HG03097 (cell line): ENCODE measurements at regions not wholly inside any gene's neighbourhood (a gene's known extent, or its start where the extent isn't known, plus 50 kb on each side); places are given as distances from the start of the nearest gene placed in this dataset.

ENCODE experiments used
- ATAC-seq: cut with Tn5 transposase; IDR thresholded peaks from one replicate; pipeline ENCODE4 v1.9.1; 2021; ENCODE audit not compliant: unreplicated experiment, low FRiP score

- ATAC-seq: no peak
Observed at GRCh38 chr4:13887010-13887409, 259.5 kb upstream of the BOD1L1 start.

- no peak for ATAC-seq
Observed at GRCh38 chr4:13888112-13888511, 260.6 kb upstream of the BOD1L1 start.

DNA sequence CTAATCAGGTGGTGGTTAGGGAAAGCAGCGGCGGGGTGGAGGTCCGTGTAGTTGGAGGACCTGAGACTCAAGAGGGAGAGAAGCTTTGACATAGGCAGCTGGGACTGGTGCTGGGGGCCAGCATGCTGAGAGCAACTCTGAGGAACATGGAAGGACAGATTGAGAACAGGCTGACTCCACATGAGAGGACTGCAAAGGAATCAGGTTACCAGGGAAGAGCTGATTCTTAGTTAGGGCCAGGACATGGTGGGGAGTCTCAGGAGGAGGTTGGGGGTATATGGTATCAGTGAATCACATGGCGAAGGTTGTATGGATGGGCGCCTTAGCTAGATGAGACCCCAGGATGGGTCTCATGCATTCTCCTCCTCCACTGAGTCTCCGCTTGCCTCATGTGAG is 264.0 kb upstream of the BOD1L1 start:
- no peak for ATAC-seq

GRCh38 chr4:13892739-13893105 is 265.2 kb upstream of the BOD1L1 start:
- no peak for ATAC-seq

GRCh38 chr4:13893211-13893610 is 265.7 kb upstream of the BOD1L1 start:
- ATAC-seq: no peak

DNA sequence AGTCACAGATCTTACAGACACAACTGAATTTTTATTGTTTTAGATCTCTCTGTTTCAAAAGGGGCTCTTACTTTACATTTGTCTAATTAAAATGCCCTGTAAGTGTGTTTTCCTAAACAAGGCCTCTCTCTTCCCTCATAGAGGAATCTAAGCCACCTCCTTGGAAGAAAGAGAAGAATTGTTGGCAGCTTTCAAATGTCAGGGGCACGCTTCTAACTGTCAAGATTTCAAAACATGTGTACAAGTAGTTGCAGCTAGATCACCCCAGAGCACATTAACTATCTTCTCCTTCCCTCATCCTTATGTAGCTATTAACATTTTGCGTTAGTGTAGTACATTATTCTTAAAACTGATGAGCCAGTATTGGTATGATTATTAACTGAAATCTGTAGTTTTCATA is 266.5 kb upstream of the BOD1L1 start:
- no peak for ATAC-seq

- ATAC-seq: no peak
Observed at GRCh38 chr4:13900780-13901179, 273.3 kb upstream of the BOD1L1 start.

DNA sequence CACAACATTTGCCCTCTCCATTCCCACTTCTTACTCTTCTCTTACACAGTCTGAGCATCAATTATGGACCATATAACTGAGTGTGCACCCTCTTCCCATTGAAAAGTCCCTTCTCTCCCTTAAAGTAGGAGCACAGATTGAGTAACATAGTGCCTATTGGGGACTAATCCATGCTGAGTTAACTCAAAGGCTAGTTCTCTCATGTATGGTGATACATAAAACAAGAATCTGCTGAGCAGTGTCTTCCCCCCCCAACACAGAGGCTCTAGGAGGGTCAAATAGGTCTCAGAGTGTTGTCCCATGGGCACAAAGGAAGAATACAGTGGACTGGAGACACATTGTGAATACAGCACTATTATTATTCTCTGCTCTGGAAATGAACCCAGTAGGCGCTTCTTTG is 274.6 kb upstream of the BOD1L1 start:
- ATAC-seq: no peak

GRCh38 chr4:13903061-13903460 is 275.5 kb upstream of the BOD1L1 start:
- ATAC-seq: no peak

- ATAC-seq: no peak
Observed at GRCh38 chr4:13903901-13904300, 276.4 kb upstream of the BOD1L1 start.

GRCh38 chr4:13905543-13905942 is 278.0 kb upstream of the BOD1L1 start:
- no peak for ATAC-seq

GRCh38 chr4:13906727-13907126 is 279.2 kb upstream of the BOD1L1 start:
- no peak for ATAC-seq

- ATAC-seq: no peak
Observed at GRCh38 chr4:13907255-13907751, 279.8 kb upstream of the BOD1L1 start.

DNA sequence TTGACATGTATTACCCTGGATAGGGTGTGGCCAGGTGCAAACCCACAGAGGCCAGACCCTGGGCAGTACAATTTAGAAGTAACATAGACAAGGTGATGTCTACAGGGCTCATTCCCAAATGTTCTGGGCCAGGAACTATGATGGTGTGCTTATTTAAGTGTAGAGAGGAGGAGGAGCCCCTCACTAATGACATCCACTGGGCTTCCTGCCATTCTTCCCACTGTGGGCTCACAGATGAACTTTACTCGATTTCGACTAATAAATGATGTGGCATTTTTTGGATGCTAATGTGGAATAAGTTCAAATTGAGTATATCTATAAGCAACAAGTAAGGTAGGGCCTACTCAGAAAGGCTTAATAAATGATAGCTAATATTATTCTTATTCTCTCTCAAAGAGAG is 280.9 kb upstream of the BOD1L1 start:
- ATAC-seq: no peak

GRCh38 chr4:13910556-13910955 is 283.0 kb upstream of the BOD1L1 start:
- ATAC-seq: no peak

DNA sequence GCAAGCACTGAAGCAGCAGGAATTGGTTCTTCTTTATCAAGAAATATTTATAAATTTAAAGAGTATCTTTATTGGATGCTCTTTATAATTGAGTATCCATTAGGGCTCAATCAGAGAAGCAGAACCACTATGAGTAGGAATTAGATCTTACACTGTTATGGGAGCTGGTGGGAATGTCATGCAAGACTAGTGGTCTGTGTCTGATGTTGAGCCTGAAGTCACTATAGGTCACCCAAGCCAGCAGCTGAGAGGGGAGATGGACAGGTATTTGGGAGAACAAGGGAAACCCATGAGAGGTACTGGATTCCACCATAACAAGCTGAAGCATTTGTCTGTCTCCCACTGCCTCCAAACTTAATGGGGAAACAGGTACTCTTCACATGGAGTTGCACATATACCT is 283.7 kb upstream of the BOD1L1 start:
- no peak for ATAC-seq

DNA sequence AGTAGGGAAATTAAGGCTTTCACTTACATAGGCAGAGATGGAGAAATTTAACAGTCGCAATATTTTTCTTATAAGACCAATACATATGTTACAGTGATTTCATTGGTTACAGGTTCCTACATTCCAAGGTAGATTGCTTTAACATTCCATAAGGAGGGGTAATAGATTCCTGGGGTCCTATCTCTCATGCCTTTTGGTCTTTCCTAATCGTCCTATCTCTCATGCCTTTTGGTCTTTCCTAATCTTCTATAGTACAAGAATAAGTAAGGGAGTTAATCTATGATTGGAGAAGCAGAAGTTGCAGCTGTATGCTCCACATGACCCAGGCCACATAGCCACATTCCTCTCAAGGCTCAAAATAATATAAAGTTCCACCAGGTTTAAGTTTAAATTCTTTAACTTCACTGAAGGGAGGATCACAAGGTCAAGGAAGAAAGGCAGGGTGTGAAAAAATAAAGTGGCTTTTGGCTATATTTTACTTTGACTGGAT is 285.0 kb upstream of the BOD1L1 start:
- ATAC-seq: no peak

DNA sequence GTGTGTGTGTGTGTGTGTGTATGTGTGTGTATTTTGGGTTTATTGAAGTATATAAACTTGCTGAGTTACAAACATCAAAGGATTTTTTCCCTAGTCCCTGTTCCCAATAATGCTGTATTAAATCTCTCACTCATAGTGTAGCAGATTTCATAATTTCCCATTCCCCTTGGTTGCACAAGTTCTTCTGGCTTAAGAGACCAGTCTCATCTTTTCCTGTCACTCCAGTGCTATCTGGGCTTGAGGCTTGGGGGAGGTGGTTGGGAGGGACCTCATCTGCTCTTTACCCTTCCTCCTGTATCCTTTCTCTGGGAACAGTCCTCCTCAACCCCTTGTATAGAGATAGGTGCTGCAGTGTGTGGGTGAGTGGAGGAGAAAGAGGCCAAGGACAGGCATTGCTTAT is 285.4 kb upstream of the BOD1L1 start:
- no peak for ATAC-seq

DNA sequence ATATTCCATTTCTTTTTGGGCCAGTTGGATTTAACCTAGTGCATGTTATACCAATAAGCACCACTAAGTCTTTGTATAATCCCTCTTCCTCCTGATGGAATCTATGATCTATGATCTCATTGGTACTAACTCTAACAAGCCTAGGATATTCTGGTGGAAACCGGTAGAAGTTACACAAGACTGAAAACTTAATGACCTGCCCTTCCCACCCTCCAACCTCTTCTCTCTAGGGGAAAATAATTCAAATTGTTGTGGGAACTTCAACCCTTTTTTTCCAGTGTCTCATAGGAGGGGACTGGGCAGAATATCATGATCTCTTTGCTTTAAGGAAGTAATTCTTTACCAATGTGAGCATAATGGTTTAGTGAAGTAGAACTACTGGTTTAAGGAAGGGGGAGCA is 289.5 kb upstream of the BOD1L1 start:
- ATAC-seq: no peak

- ATAC-seq: no peak
Observed at GRCh38 chr4:13918110-13918509, 290.6 kb upstream of the BOD1L1 start.

- no peak for ATAC-seq
Observed at GRCh38 chr4:13918991-13919441, 291.5 kb upstream of the BOD1L1 start.

DNA sequence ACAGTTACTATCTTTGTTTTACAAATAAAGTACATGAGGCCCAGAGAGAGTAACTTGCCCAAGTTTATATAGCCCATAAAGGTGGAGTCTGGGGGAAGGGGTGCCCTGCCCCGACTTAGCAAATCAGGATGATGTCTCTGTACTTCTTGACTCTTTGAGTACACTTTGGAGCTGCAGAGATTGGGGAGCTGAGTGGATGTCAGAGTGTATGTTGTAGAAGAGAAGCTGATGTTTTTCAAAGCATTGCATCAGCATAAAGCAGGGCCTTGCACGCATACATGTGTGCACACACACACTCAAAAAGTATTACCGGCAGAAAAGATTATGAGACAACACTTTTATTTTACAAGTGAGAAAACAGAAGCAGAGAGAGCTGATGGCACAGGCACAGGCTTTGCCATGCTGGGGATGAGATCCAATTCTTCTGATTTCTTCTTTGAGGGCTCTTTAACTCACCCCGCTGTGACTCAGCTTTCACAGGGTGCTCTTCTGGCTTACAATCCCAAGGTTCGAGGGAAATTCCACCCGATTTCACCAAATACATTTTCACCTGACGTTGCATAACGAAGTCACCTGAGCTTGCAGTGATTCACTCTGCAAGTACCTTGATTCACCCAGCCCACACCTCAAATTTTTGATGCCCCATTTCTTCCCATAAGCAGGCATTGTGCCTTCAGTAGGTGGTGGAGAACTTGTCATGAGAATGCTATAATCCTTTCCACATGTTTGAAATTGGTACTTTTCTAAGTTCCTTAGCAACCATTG is 292.8 kb upstream of the BOD1L1 start:
- no peak for ATAC-seq

- ATAC-seq: no peak
Observed at GRCh38 chr4:13920901-13921300, 293.4 kb upstream of the BOD1L1 start.
